ENCODE measurements at regions not wholly inside any gene's neighbourhood (a gene's known extent, or its start where the extent isn't known, plus 50 kb on each side); places are given as distances from the start of the nearest gene placed in this dataset.

GRCh38 chr1:172885411-172885810 is 165.3 kb downstream of the TNFSF18 start:
- Histone ChIP-seq H3K4me2 (ENCODE audit: low read depth, low read length, poor library complexity, severe bottlenecking) (no peak overlapping the region), H3K27ac (ENCODE audit: low read depth, low read length) (no peak overlapping the region), H3F3A (ENCODE audit: insufficient read depth) (no peaks in the 10 kb centered on the region), H2AFZ (ENCODE audit: low read depth, low read length, severe bottlenecking) (no peak overlapping the region), H3K27me3 (ENCODE audit: low read length) (no peaks in the 10 kb centered on the region), H3K9ac (ENCODE audit: low read length) (no peak overlapping the region), H4K20me1 (ENCODE audit: low read depth, low read length) (no peaks in the 10 kb centered on the region), H3K4me3 (ENCODE audit: insufficient read depth, low read length, poor library complexity, severe bottlenecking) (no peak overlapping the region), H3K36me3 (ENCODE audit: low read length) (no peaks in the 10 kb centered on the region), H3K79me2 (ENCODE audit: insufficient read depth, low read length) (no peaks in the 10 kb centered on the region), H3K9me3 (ENCODE audit: insufficient read depth, low read length) (no peaks in the 10 kb centered on the region), H3K9me2 (replicated peaks; ENCODE audit: insufficient read depth, low read length) (no peaks in the 10 kb centered on the region)
- TF ChIP-seq EZH2phosphoT487 (conservative IDR thresholded peaks at IDR 0.05; ENCODE audit: low read length) (no peak), CTCF (IDR thresholded peaks at IDR 0.05; ENCODE audit: insufficient read depth, low read length, poor library complexity, severe bottlenecking) (no peak)

- no peaks in the 10 kb centered on the region for H4K20me1 ChIP-seq (ENCODE audit: low read depth, low read length)
- no peaks in the 10 kb centered on the region for H3F3A ChIP-seq (ENCODE audit: insufficient read depth)
- H2AFZ ChIP-seq (ENCODE audit: low read depth, low read length, severe bottlenecking): no peak overlapping the region
- no peaks in the 10 kb centered on the region for H3K79me2 ChIP-seq (ENCODE audit: insufficient read depth, low read length)
- H3K36me3 ChIP-seq (ENCODE audit: low read length): no peaks in the 10 kb centered on the region
- no peaks in the 10 kb centered on the region for H3K9me3 ChIP-seq (ENCODE audit: insufficient read depth, low read length)
- no peak overlapping the region for H3K27ac ChIP-seq (ENCODE audit: low read depth, low read length)
- H3K9me2 ChIP-seq (replicated peaks; ENCODE audit: insufficient read depth, low read length): no peaks in the 10 kb centered on the region
- H3K4me3 ChIP-seq (ENCODE audit: insufficient read depth, low read length, poor library complexity, severe bottlenecking): no peak overlapping the region
- no peak overlapping the region for H3K4me2 ChIP-seq (ENCODE audit: low read depth, low read length, poor library complexity, severe bottlenecking)
- no peaks in the 10 kb centered on the region for H3K27me3 ChIP-seq (ENCODE audit: low read length)
- no peak overlapping the region for H3K9ac ChIP-seq (ENCODE audit: low read length)
- no peak for TF ChIP-seq CTCF (IDR thresholded peaks at IDR 0.05; ENCODE audit: insufficient read depth, low read length, poor library complexity, severe bottlenecking)
- TF ChIP-seq EZH2phosphoT487 (conservative IDR thresholded peaks at IDR 0.05; ENCODE audit: low read length): no peak
Observed at GRCh38 chr1:172885971-172886370, 164.8 kb downstream of the TNFSF18 start.

- H3K27me3 ChIP-seq (ENCODE audit: low read length): no peaks in the 10 kb centered on the region
- no peaks in the 10 kb centered on the region for H3F3A ChIP-seq (ENCODE audit: insufficient read depth)
- no peaks in the 10 kb centered on the region for H3K9me2 ChIP-seq (replicated peaks; ENCODE audit: insufficient read depth, low read length)
- no peaks in the 10 kb centered on the region for H4K20me1 ChIP-seq (ENCODE audit: low read depth, low read length)
- TF ChIP-seq EZH2phosphoT487 (conservative IDR thresholded peaks at IDR 0.05; ENCODE audit: low read length) (no peak), CTCF (IDR thresholded peaks at IDR 0.05; ENCODE audit: insufficient read depth, low read length, poor library complexity, severe bottlenecking) (no peak)
- H3K36me3 ChIP-seq (ENCODE audit: low read length): no peaks in the 10 kb centered on the region
- no peak overlapping the region for H3K4me2 ChIP-seq (ENCODE audit: low read depth, low read length, poor library complexity, severe bottlenecking)
- no peak overlapping the region for H3K9ac ChIP-seq (ENCODE audit: low read length)
- no peaks in the 10 kb centered on the region for H3K79me2 ChIP-seq (ENCODE audit: insufficient read depth, low read length)
- H3K27ac ChIP-seq (ENCODE audit: low read depth, low read length): no peak overlapping the region
- no peaks in the 10 kb centered on the region for H3K9me3 ChIP-seq (ENCODE audit: insufficient read depth, low read length)
- H3K4me3 ChIP-seq (ENCODE audit: insufficient read depth, low read length, poor library complexity, severe bottlenecking): no peak overlapping the region
- H2AFZ ChIP-seq (ENCODE audit: low read depth, low read length, severe bottlenecking): no peak overlapping the region
Observed at GRCh38 chr1:172887162-172887561, 163.6 kb downstream of the TNFSF18 start.

All from SU-DHL-6 (cell line).